ENCODE measurements at regions not wholly inside any gene's neighbourhood (a gene's known extent, or its start where the extent isn't known, plus 50 kb on each side); places are given as distances from the start of the nearest gene placed in this dataset.

GRCh38 chr2:180723712-180724111, 256.7 kb upstream of the UBE2E3 start:
- H3K4me3 ChIP-seq (ENCODE audit: low read depth in 2 of 2, low read length in 1 of 2): no peak overlapping the region
- ChIA-PET POLR2A (no interaction called here), CTCF (no interaction called here)
- H3K27me3 ChIP-seq (ENCODE audit: insufficient read depth): no peaks in the 10 kb centered on the region
- no peak for DNase-seq
- WGBS (ENCODE audit: low lambda C conversion rate): 94% methylated on average over 3 of the region's 3 CpGs
- H3K27ac ChIP-seq (ENCODE audit: low read depth in 2 of 2, low read length in 1 of 2): no peak overlapping the region
- TF ChIP-seq JUND (IDR thresholded peaks at IDR 0.05): no peak
- TF ChIP-seq RCOR1 (IDR thresholded peaks at IDR 0.05; ENCODE audit: low read length): no peak
- no peak for TF ChIP-seq TCF12 (IDR thresholded peaks at IDR 0.05)
- TF ChIP-seq GABPA (IDR thresholded peaks at IDR 0.05; ENCODE audit: low read depth): no peak
- TF ChIP-seq TAF1 (IDR thresholded peaks at IDR 0.05; ENCODE audit: borderline replicate concordance, low read depth, low read length): no peak
- no peak for TF ChIP-seq REST (IDR thresholded peaks at IDR 0.05; ENCODE audit: low read depth, low read length)
- TF ChIP-seq SMC3 (IDR thresholded peaks at IDR 0.05; ENCODE audit: low read depth, low read length): no peak
- TF ChIP-seq NFIC (IDR thresholded peaks at IDR 0.05; ENCODE audit: borderline replicate concordance): no peak
- TF ChIP-seq NRF1 (IDR thresholded peaks at IDR 0.05; ENCODE audit: low read depth, low read length): no peak
- no peak for TF ChIP-seq USF2 (IDR thresholded peaks at IDR 0.05; ENCODE audit: borderline replicate concordance, low read depth, low read length)
- TF ChIP-seq ELF1 (IDR thresholded peaks at IDR 0.05): no peak
- TF ChIP-seq ZBTB33 (IDR thresholded peaks at IDR 0.05; ENCODE audit: borderline replicate concordance, low read depth): no peak
- no peak for TF ChIP-seq USF1 (IDR thresholded peaks at IDR 0.05; ENCODE audit: borderline replicate concordance, low read depth)
- TF ChIP-seq CTCF (IDR thresholded peaks at IDR 0.05): no peak
- no peak for TF ChIP-seq RAD21 (IDR thresholded peaks at IDR 0.05; ENCODE audit: low read length)
- no peak for TF ChIP-seq EZH2phosphoT487 (IDR thresholded peaks at IDR 0.05; ENCODE audit: borderline replicate concordance, low read depth)
- H4K20me1 ChIP-seq (ENCODE audit: insufficient read depth): no peaks in the 10 kb centered on the region
- H3K9me2 ChIP-seq: no peaks in the 10 kb centered on the region
- peaks cover 8% of the 10 kb centered on the region for H3F3A ChIP-seq (replicated peaks; ENCODE audit: insufficient read depth)
- no peaks in the 10 kb centered on the region for H3K79me2 ChIP-seq (ENCODE audit: insufficient read depth)
- H3K4me1 ChIP-seq (ENCODE audit: control insufficient read depth in 1 of 2, insufficient read depth in 2 of 2, low read depth in 1 of 2, low read length in 1 of 2): peaks cover 2 to 12% of the 10 kb centered on the region in 2 experiments; a peak in 2 of 4 replicates
- H3K9me3 ChIP-seq: no peaks in the 10 kb centered on the region
- no peak overlapping the region for H2AFZ ChIP-seq (ENCODE audit: low read depth)
- H3K4me2 ChIP-seq: no peak overlapping the region
- H3K9ac ChIP-seq: no peak overlapping the region
- no peaks in the 10 kb centered on the region for H3K36me3 ChIP-seq (replicated peaks in 1 of 2; ENCODE audit: control insufficient read depth in 1 of 2, insufficient read depth in 2 of 2, low read length in 1 of 2)

Data from SK-N-SH (cell line).